GM12878 (cell line): ENCODE measurements at regions not wholly inside any gene's neighbourhood (a gene's known extent, or its start where the extent isn't known, plus 50 kb on each side); places are given as distances from the start of the nearest gene placed in this dataset.

Experiments used
- CBFB ChIP-seq: IDR thresholded peaks from 2 replicates; pipeline ENCODE4 v1.6.1; 2016; ENCODE audit warnings: antibody characterized with exemption, low read depth
- CTCF ChIP-seq, 3 experiments: IDR thresholded peaks in 2 of 3; conservative IDR thresholded peaks in 1 of 3; 2 replicates each; pipeline ENCODE4 v1.5.1; 2011; ENCODE audit warnings: low read depth in 3 of 3, low read length in 3 of 3, mild to moderate bottlenecking in 3 of 3, control low read depth in 2 of 3, moderate library complexity in 2 of 3, inconsistent platforms in 1 of 3, mixed read lengths in 1 of 3; ENCODE audit not compliant: control insufficient read depth in 2 of 3, insufficient read depth in 1 of 3; ENCODE audit errors: extremely low read depth in 1 of 3
- DPF2 ChIP-seq: fragments of 450-650 bp; IDR thresholded peaks from 2 replicates; pipeline ENCODE4 v1.6.1; 2017; ENCODE audit warnings: mild to moderate bottlenecking
- EZH2 ChIP-seq: IDR thresholded peaks from 2 replicates; pipeline ENCODE4 v1.6.1; 2012; ENCODE audit warnings: low read depth, mild to moderate bottlenecking, control low read depth, inconsistent platforms, low read length, borderline replicate concordance; ENCODE audit not compliant: control insufficient read depth
- PBX3 ChIP-seq: IDR thresholded peaks from 2 replicates; pipeline ENCODE4 v1.6.1; 2011; ENCODE audit warnings: mild to moderate bottlenecking, low read depth, low read length, moderate library complexity; ENCODE audit not compliant: insufficient replicate concordance
- PKNOX1 ChIP-seq: fragments of 450-650 bp; IDR thresholded peaks from 2 replicates; pipeline ENCODE4 v1.6.1; 2016; ENCODE audit warnings: mild to moderate bottlenecking
- POLR2A ChIP-seq: IDR thresholded peaks from 2 replicates; pipeline ENCODE4 v1.6.1; 2011; ENCODE audit warnings: low read depth, mild to moderate bottlenecking, low read length
- POLR2AphosphoS5 ChIP-seq: IDR thresholded peaks from 2 replicates; pipeline ENCODE4 v1.6.1; 2011; ENCODE audit warnings: mild to moderate bottlenecking, low read length, inconsistent platforms
- TCF12 ChIP-seq: IDR thresholded peaks from 2 replicates; pipeline ENCODE4 v1.6.1; 2011; ENCODE audit warnings: low read depth, mild to moderate bottlenecking, low read length
- YY1 ChIP-seq: IDR thresholded peaks from 2 replicates; pipeline ENCODE4 v1.6.1; 2011; ENCODE audit warnings: low read depth, mild to moderate bottlenecking, low read length
- ZBTB33 ChIP-seq: fragments of 450-650 bp; IDR thresholded peaks from 2 replicates; pipeline ENCODE4 v1.6.1; 2017; ENCODE audit warnings: mild to moderate bottlenecking

GRCh38 chr3:159632128-159632527 is 356.5 kb upstream of the IL12A start:
- TF ChIP-seq DPF2 (no peak), CTCF (IDR thresholded peaks at IDR 0.05 in 2 of 3, conservative IDR thresholded peaks at IDR 0.05 in 1 of 3; ENCODE audit: control insufficient read depth in 2 of 3, extremely low read depth in 1 of 3, insufficient read depth in 1 of 3, low read depth in 3 of 3, low read length in 3 of 3) (no peak), POLR2A (no peak), CBFB (no peak), PKNOX1 (no peak), POLR2AphosphoS5 (no peak), YY1 (no peak), EZH2 (no peak), TCF12 (no peak), ZBTB33 (no peak), PBX3 (no peak)
